Activated CD4-positive, CD25-positive, alpha-beta regulatory T cell treated with anti-CD3 and anti-CD28 coated beads, Interleukin-2, amount 50 U/mL, for 24 hours (primary cell): ENCODE measurements at regions not wholly inside any gene's neighbourhood (a gene's known extent, or its start where the extent isn't known, plus 50 kb on each side); places are given as distances from the start of the nearest gene placed in this dataset.
"Not testable (repeated sequence)": the region's sequence is repeated elsewhere in the genome, so short reads cannot be mapped to it uniquely, and the experiment has no call there.

Experiments used
- ATAC-seq, 2 donors: fragments of 150-1000 bp; cut with Tn5 transposase; one replicate each; pipeline ENCODE4 v1.10.0; 2021; ENCODE audit warnings: mild to moderate bottlenecking in 1 of 2, moderate library complexity in 1 of 2

- ATAC-seq: no peak
These were observed 228.3 kb upstream of the ERBB4 start for GRCh38 chr2:212766921-212767320.

DNA sequence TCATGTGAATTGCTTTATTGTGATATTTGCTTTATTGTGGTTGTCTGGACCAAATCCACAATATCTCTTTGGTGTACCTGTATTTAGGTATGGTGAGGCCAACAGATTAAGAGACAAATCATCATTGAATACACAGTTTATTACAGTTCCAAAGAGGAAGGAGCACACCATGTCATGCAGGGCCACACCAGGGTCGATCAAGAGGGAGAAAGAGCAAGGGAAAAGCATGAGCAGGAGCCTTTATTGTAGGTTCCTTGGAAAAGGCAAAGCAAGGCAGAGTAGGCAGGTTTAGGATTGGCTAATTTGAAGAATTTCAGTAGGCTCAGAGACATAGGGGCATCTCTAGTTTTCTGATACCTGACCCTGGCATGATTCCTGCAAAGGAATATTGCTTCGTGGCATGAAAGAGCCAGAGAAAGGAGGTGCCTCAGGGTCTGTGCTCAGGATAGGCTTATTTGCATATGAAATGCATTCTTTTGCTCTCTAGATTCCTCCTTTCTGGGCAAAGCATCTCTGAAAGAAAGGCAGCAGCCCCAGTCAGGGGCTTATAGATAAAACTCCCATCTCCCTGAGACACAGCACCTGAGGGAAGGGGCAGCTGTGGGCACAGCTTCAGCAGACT, 214.2 kb upstream of the ERBB4 start:
- no peak for ATAC-seq

DNA sequence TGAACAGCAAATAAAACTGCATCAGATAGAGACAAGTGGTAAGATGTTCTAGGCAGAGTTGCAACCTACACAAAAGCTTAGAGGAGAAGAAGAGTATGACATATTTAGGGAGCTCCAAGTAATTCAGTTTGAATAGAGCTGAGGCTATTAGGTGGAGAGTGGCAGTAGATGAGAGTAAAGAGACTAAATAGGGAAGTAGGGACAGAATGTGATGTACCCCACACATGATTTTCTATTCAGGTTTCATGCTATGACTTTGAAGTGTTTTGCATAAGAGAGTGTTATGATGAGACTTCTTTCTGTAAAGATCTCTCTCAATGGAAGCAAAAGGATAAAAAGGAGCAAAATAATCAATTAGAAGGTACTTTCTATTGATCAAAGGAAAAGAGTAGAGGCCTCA, 206.8 kb upstream of the ERBB4 start:
- no peak for ATAC-seq

GRCh38 chr2:212737392-212738172, 199.0 kb upstream of the ERBB4 start:
- ATAC-seq: no peak

GRCh38 chr2:212736385-212736726, 197.8 kb upstream of the ERBB4 start:
- ATAC-seq: no peak

- no peak for ATAC-seq
These were observed 194.7 kb upstream of the ERBB4 start for GRCh38 chr2:212733273-212733672.

GRCh38 chr2:212732860-212733259, 194.3 kb upstream of the ERBB4 start:
- no peak for ATAC-seq

GRCh38 chr2:212730994-212731393, 192.4 kb upstream of the ERBB4 start:
- peak; percentile 62 to 75 for ATAC-seq

GRCh38 chr2:212728717-212729116, 190.1 kb upstream of the ERBB4 start:
- no peak for ATAC-seq

GRCh38 chr2:212727751-212728150, 189.1 kb upstream of the ERBB4 start:
- peak; percentile 84 to 90 for ATAC-seq

- ATAC-seq: no peak
These were observed 187.8 kb upstream of the ERBB4 start for GRCh38 chr2:212726403-212726802.

DNA sequence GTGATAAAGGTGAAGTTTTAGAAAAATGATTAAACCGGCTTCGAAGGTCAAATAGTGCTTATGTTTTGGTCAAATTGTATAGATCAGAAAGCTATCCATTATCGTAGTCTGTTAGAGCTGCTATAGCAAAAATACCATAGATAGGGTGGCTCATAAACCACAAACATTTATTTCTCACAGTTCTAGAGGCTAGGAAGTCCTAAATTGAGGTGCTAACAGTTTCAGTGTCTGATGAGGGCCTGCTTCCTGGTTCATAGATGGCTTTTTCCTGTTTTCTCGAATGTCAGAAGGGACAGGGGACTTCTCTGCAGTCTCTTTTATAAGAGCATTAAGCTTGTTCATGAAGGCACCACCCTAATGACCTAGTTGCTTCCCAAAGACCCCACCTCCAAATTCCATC, 186.6 kb upstream of the ERBB4 start:
- no peak for ATAC-seq

DNA sequence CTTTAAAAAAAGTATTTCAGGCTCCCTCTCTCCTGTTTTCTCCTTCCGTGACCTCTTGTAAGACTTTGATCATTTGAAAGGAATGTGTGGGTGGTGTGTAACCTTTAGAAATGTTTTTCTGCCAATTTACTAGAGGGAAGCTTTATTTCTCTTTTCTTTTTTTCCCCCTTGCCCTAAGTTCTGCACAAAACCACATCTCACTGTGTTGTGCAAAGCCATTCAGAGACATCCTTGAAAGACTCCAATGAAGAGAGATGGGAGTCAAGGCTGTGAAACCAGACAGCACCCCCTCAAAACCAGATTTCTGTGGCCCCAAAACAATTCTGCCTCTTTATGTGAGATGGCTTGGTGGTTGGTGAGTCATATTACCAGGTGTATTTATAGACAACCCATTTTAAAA, 184.6 kb upstream of the ERBB4 start:
- no peak for ATAC-seq

GRCh38 chr2:212722046-212722445, 183.4 kb upstream of the ERBB4 start:
- ATAC-seq: no peak

GRCh38 chr2:212721026-212721451, 182.4 kb upstream of the ERBB4 start:
- no peak for ATAC-seq

GRCh38 chr2:212715411-212715810, 176.8 kb upstream of the ERBB4 start:
- ATAC-seq: not testable (repeated sequence)

DNA sequence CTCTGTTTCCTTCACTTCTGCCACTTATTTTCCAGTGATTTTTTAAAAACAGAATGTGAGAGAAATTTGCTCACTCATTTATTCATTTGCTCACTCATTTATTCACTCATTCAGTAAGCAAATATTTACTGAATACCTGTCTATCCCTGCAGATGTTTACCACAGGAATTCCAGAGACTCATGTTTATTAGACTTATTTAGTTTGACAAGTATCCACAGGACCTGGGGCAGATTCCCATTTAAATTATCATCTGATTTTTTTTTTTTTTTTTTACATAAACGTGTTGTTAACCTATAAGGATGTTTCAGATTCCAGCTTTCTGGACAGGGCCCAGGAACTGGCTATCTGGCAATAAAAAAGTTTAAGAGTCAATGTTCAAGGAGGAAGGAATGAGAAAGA, 175.1 kb upstream of the ERBB4 start:
- ATAC-seq: no peak

GRCh38 chr2:212712991-212713390, 174.4 kb upstream of the ERBB4 start:
- no peak for ATAC-seq

- ATAC-seq: no peak
These were observed 173.9 kb upstream of the ERBB4 start for GRCh38 chr2:212712466-212712865.

DNA sequence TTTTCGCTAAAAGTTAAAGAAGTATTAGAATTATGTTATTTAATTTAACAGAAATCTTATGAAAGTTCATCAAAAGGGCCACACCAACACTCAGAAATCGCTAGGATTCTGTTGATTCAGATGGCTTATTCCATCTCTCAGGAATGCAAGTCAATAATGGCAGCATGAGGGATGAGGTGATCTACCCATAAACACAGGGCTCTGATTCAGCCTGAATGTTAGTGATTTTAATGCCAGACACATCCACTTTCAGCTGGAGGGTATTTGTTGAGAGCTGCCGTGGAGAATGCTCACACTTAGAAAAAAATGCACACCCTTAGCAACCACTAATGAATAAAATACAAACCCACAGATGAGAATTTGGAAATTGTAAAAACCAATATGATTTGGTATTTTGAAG, 173.3 kb upstream of the ERBB4 start:
- no peak for ATAC-seq

DNA sequence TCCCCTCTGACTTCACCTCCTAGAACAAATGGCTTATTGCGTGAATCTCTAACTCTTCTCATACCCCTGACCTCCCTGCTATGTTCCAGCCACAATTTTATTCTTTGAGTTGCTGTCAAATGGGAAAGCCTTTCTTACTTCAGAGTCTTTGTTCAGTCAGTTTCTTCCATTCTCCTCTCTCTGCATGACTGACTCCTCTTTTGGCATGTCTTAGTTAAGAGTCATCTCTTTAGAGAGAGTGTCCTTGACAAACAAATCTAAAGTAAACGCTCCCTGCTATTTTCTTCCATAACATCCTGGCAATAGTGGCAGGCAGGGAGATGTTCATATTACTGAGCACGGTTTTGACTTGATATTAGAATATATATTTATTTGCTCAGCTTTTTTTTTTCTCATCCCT, 170.7 kb upstream of the ERBB4 start:
- ATAC-seq: no peak

- ATAC-seq: no peak
These were observed 169.8 kb upstream of the ERBB4 start for GRCh38 chr2:212708355-212708754.

GRCh38 chr2:212695426-212695825, 156.8 kb upstream of the ERBB4 start:
- ATAC-seq: no peak

DNA sequence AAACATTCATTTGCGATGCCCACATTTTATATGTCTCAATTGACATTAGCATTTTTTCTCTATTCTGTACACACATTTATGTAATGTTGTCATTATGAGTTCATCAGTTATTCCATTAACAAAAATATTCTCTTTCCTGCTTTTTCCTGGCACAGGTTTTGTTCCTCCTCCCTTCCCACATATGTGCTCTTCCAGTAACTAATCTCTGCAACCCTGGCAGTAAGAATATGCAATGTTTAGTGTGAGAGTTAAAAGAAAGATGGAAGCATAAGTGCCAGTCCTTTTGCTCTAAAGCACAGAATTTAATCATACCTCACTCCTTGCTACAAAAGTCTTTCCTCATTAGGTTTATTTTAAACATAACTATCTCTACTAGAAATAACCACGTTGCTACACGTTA, 155.8 kb upstream of the ERBB4 start:
- no peak for ATAC-seq

DNA sequence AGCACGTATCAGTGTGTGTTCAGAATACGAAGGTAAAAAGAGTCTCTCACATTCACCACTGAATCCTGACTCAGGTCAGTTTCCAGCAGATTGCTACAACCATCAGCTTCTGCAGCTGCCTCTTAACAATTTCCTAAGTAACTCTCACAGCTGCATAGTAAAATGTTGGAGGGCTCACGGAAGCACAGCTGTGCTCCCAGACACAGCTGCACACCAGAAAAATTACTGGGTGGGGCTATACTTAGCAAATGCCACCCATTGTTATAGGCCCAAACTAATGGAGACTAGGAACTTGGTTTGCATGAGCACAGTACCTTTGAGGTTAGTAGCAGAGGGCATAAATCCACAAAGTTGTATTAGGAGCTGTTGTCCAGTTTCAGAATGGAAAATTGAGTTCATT, 153.9 kb upstream of the ERBB4 start:
- ATAC-seq: no peak
